ENCODE measurements at regions not wholly inside any gene's neighbourhood (a gene's known extent, or its start where the extent isn't known, plus 50 kb on each side); places are given as distances from the start of the nearest gene placed in this dataset.
"Not testable (repeated sequence)": the region's sequence is repeated elsewhere in the genome, so short reads cannot be mapped to it uniquely, and the experiment has no call there.

- TF ChIP-seq, protein P1, sequence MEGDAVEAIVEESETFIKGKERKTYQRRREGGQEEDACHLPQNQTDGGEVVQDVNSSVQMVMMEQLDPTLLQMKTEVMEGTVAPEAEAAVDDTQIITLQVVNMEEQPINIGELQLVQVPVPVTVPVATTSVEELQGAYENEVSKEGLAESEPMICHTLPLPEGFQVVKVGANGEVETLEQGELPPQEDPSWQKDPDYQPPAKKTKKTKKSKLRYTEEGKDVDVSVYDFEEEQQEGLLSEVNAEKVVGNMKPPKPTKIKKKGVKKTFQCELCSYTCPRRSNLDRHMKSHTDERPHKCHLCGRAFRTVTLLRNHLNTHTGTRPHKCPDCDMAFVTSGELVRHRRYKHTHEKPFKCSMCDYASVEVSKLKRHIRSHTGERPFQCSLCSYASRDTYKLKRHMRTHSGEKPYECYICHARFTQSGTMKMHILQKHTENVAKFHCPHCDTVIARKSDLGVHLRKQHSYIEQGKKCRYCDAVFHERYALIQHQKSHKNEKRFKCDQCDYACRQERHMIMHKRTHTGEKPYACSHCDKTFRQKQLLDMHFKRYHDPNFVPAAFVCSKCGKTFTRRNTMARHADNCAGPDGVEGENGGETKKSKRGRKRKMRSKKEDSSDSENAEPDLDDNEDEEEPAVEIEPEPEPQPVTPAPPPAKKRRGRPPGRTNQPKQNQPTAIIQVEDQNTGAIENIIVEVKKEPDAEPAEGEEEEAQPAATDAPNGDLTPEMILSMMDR (IDR thresholded peaks at IDR 0.05), result no peak
- H3K4me3 ChIP-seq, result no peak overlapping the region
- H3K36me3 ChIP-seq, result no peaks in the 10 kb centered on the region
- H3K4me1 ChIP-seq, result no peaks in the 10 kb centered on the region
- H3K9me3 ChIP-seq, result no peaks in the 10 kb centered on the region
- H3K27me3 ChIP-seq, result no peaks in the 10 kb centered on the region
- ATAC-seq (no peak), DNase-seq (no peak)
- no peak overlapping the region for H3K27ac ChIP-seq
- intact Hi-C loops (cut with DNase I), result no loop called here
These were observed 109.5 kb upstream of the CDK6 start for GRCh38 chr7:92945840-92946239.

DNA sequence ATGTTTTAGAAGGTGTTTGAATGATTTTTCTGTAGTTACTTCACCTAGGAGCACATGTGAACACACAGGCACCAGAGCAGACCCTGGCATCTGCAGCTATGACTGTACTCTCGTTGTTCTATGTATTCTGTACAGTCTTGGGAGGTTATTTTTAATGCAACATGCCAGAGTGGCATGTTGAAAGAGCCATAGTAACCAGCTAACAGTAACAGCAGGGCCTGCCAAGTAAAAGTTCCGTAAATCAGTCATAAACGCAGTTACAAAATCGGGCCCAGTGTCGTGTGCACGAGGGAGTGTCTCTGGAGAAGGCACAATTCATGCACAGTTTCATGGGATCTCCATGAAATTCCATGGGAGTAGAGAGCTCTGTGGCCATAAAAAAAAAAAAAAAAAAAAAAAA is 108.3 kb upstream of the CDK6 start:
- Histone ChIP-seq H3K27ac (no peak overlapping the region), H3K4me3 (no peak overlapping the region), H3K27me3 (no peaks in the 10 kb centered on the region), H3K4me1 (no peaks in the 10 kb centered on the region), H3K36me3 (no peaks in the 10 kb centered on the region), H3K9me3 (peaks cover 0 to 11% of the 10 kb centered on the region in 2 donors)
- DNase-seq (peak in 2 of 4 donors; percentile 65 to 83), ATAC-seq (no peak)
- intact Hi-C loops (cut with DNase I), result no loop called here
- TF ChIP-seq, protein P1 (IDR thresholded peaks at IDR 0.05), result no peak

- ATAC-seq; H3K36me3 ChIP-seq; intact Hi-C loops (cut with DNase I); H3K27me3 ChIP-seq; H3K27ac ChIP-seq; H3K4me1 ChIP-seq; DNase-seq; H3K4me3 ChIP-seq: not testable (repeated sequence)
- H3K9me3 ChIP-seq, result peaks cover 0 to 18% of the 10 kb centered on the region in 2 donors
These were observed 106.3 kb upstream of the CDK6 start for GRCh38 chr7:92942706-92943105.

DNA sequence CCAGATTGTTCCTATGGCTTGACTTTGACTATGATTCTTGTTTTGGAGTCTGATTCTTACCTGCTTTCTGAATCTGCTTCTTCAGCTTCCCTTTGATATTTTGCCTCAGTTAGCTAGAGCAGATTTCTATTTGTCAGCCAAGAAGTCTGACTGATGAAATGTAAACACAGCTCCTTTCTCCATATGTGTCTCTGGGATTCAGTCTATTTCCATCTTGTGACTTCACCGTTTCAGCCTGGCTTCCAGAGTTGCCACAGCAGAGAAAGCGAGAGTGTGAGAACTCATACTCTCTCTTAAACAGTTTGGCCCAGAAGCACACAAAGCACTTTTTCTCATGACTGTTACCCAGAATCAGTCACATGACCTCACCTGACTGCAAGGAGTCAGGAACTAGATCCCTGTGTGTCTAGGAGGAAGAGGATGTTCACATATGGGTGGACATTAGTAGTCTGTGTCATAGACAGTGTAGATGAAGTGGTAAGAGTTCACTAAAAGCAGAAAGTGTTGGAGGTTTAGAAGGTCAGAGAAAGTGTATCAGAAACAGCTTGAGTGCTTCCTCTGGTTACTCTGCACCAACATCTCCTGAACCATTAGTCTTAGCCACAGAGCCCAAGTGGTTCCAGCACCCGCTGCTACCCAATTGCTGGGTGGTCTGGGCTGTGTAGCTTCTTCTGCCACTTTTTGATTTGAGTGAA is 103.4 kb upstream of the CDK6 start:
- no peaks in the 10 kb centered on the region for H3K4me1 ChIP-seq
- TF ChIP-seq, protein P1 (IDR thresholded peaks at IDR 0.05), result no peak
- no peak overlapping the region for H3K4me3 ChIP-seq
- H3K27ac ChIP-seq, result no peak overlapping the region
- DNase-seq (no peak), ATAC-seq (no peak)
- intact Hi-C loops (cut with DNase I), result no loop called here
- H3K36me3 ChIP-seq, result no peaks in the 10 kb centered on the region
- H3K9me3 ChIP-seq, result peaks cover 0 to 18% of the 10 kb centered on the region in 2 donors
- no peaks in the 10 kb centered on the region for H3K27me3 ChIP-seq

DNA sequence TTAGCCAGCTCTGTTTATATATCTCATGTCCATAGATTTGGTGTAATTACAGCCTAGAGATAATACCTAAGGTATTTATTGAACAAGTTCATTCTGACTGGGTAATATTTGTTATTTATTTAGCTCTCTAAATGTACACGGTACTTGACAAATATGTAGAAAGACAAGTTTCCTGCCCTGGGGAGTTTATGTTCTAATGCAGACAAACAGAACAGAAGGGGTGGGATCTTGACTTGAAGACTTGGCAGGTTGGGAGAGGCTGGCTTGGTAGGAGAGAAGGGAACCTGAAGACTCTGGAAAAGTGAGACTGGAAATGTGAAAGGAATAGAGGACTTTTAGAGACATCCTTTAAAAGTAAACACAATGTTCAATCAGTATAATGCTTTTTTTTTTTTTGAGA is 97.7 kb upstream of the CDK6 start:
- no peaks in the 10 kb centered on the region for H3K4me1 ChIP-seq
- H3K9me3 ChIP-seq, result peaks cover 0 to 19% of the 10 kb centered on the region in 2 donors
- ATAC-seq, result no peak
- no peak for DNase-seq
- H3K4me3 ChIP-seq, result no peak overlapping the region
- H3K36me3 ChIP-seq, result no peaks in the 10 kb centered on the region
- intact Hi-C loops (cut with DNase I), result no loop called here
- TF ChIP-seq, protein P1 (IDR thresholded peaks at IDR 0.05), result no peak
- H3K27ac ChIP-seq, result no peak overlapping the region
- no peaks in the 10 kb centered on the region for H3K27me3 ChIP-seq

- Histone ChIP-seq H3K9me3 (peaks cover 0 to 18% of the 10 kb centered on the region in 2 donors), H3K36me3 (no peaks in the 10 kb centered on the region), H3K27ac (no peak overlapping the region), H3K27me3 (no peaks in the 10 kb centered on the region), H3K4me3 (no peak overlapping the region), H3K4me1 (no peaks in the 10 kb centered on the region)
- DNase-seq, result no peak
- ATAC-seq, result no peak
- intact Hi-C loops (cut with DNase I), result no loop called here
- TF ChIP-seq, protein P1 (IDR thresholded peaks at IDR 0.05), result no peak
These were observed 96.1 kb upstream of the CDK6 start for GRCh38 chr7:92932450-92932849.
